HepG2 (cell line): ENCODE measurements at regions not wholly inside any gene's neighbourhood (a gene's known extent, or its start where the extent isn't known, plus 50 kb on each side); places are given as distances from the start of the nearest gene placed in this dataset.

Experiments used
- ARNTL ChIP-seq: sonication (generic); formaldehyde crosslinking; IDR thresholded peaks from 2 replicates; pipeline ENCODE4 v1.4.0; 2020; ENCODE audit warnings: mild to moderate bottlenecking, missing genetic modification reagents
- FOXA1 ChIP-seq, 2 experiments: fragments of 450-650 bp in 1 of 2; sonication (generic) in 1 of 2; formaldehyde crosslinking in 1 of 2; IDR thresholded peaks; 2 replicates each; pipeline versions ENCODE4 v1.4.0 to v1.6.1; 2016 to 2020; ENCODE audit warnings: missing genetic modification reagents in 1 of 2
- FOXC1 ChIP-seq: sonication (generic); formaldehyde crosslinking; IDR thresholded peaks from 2 replicates; pipeline ENCODE4 v1.8.0; 2022; ENCODE audit warnings: mild to moderate bottlenecking, missing genetic modification reagents, borderline replicate concordance
- HIVEP1 ChIP-seq: sonication (generic); formaldehyde crosslinking; IDR thresholded peaks from 2 replicates; pipeline ENCODE4 v1.4.0; 2020; ENCODE audit warnings: mild to moderate bottlenecking, missing genetic modification reagents
- HMG20A ChIP-seq: IDR thresholded peaks from 2 replicates; pipeline ENCODE4 v1.6.1; 2016; ENCODE audit warnings: borderline replicate concordance
- NCOR1 ChIP-seq: fragments of 200-600 bp; sonication (generic); IDR thresholded peaks from 2 replicates; pipeline ENCODE4 v1.7.0; 2017; ENCODE audit warnings: antibody characterized with exemption, low read length, borderline replicate concordance
- NFYB ChIP-seq: sonication (generic); formaldehyde crosslinking; IDR thresholded peaks from 2 replicates; pipeline ENCODE4 v1.4.0; 2020; ENCODE audit warnings: missing genetic modification reagents
- ZKSCAN5 ChIP-seq: sonication (generic); formaldehyde crosslinking; IDR thresholded peaks from 2 replicates; pipeline ENCODE4 v1.5.1; 2020; ENCODE audit warnings: mild to moderate bottlenecking, missing genetic modification reagents
- ZNF614 ChIP-seq: IDR thresholded peaks from 2 replicates; pipeline ENCODE4 v1.6.1; 2018; ENCODE audit warnings: missing biosample characterization, missing genetic modification reagents, inconsistent platforms, borderline replicate concordance
- ZNF766 ChIP-seq: sonication (generic); formaldehyde crosslinking; IDR thresholded peaks from 2 replicates; pipeline ENCODE4 v1.5.0; 2020; ENCODE audit warnings: missing genetic modification reagents, borderline replicate concordance
- ZSCAN30 ChIP-seq: sonication (generic); formaldehyde crosslinking; IDR thresholded peaks from 2 replicates; pipeline ENCODE4 v1.5.0; 2020; ENCODE audit warnings: mild to moderate bottlenecking, missing genetic modification reagents
- TF ChIP-seq, protein P1 (sequence below): IDR thresholded peaks from 2 replicates; pipeline ENCODE4 v1.6.1; 2016; ENCODE audit warnings: low read depth, missing genetic modification reagents, missing compliant biosample characterization
- TF ChIP-seq, protein P2 (sequence below): sonication (generic); formaldehyde crosslinking; IDR thresholded peaks from 2 replicates; pipeline ENCODE4 v1.4.0; 2020; ENCODE audit warnings: mild to moderate bottlenecking, missing genetic modification reagents
- TF ChIP-seq, protein P3 (sequence below): sonication (generic); formaldehyde crosslinking; IDR thresholded peaks from 2 replicates; pipeline ENCODE4 v1.4.0; 2020; ENCODE audit warnings: missing genetic modification reagents
- TF ChIP-seq, protein P4 (sequence below): sonication (generic); formaldehyde crosslinking; IDR thresholded peaks from 2 replicates; pipeline ENCODE4 v1.4.0; 2020; ENCODE audit warnings: missing genetic modification reagents, borderline replicate concordance

DNA sequence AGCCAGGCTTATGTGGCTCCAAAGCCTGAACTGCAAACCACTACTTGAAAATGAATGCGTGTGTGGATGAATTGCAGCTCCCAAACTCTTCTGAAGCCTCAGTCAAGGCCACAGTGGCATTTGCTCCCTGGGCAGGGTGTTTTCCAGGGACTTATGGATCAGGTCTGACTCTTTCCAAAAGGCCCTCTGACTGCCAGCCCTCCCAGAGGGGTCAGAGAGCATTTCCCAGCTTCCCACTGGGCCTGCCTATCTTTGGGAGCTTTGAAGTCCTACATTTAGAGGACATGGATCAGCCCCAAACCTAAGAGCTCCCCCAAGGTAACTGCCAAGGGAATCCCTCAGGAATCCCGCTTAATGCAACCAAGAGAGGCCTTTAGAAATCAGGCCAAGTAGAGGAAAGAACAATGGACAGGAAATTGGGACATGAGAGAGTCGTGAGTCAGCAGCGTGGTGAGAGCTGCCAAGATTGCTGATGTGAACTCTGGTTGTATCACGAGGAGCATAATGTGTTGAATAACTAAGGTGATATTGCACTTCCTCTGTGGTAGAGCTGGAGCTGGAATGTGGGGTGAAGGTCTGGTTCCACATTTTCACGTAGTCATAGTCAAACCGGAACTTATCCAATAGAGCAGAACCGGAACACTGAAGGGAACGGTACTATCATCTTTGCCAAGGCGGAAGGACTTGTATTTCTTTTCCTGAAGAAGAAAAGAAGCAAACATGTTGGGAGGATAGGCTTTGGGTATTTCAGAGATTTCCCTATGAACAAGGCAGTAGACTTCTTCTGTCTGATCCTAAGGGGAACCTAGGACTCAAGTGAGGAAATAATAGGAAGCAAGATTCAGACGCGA, 99.4 kb upstream of the JUN start (continued):
- TF ChIP-seq, protein P1, sequence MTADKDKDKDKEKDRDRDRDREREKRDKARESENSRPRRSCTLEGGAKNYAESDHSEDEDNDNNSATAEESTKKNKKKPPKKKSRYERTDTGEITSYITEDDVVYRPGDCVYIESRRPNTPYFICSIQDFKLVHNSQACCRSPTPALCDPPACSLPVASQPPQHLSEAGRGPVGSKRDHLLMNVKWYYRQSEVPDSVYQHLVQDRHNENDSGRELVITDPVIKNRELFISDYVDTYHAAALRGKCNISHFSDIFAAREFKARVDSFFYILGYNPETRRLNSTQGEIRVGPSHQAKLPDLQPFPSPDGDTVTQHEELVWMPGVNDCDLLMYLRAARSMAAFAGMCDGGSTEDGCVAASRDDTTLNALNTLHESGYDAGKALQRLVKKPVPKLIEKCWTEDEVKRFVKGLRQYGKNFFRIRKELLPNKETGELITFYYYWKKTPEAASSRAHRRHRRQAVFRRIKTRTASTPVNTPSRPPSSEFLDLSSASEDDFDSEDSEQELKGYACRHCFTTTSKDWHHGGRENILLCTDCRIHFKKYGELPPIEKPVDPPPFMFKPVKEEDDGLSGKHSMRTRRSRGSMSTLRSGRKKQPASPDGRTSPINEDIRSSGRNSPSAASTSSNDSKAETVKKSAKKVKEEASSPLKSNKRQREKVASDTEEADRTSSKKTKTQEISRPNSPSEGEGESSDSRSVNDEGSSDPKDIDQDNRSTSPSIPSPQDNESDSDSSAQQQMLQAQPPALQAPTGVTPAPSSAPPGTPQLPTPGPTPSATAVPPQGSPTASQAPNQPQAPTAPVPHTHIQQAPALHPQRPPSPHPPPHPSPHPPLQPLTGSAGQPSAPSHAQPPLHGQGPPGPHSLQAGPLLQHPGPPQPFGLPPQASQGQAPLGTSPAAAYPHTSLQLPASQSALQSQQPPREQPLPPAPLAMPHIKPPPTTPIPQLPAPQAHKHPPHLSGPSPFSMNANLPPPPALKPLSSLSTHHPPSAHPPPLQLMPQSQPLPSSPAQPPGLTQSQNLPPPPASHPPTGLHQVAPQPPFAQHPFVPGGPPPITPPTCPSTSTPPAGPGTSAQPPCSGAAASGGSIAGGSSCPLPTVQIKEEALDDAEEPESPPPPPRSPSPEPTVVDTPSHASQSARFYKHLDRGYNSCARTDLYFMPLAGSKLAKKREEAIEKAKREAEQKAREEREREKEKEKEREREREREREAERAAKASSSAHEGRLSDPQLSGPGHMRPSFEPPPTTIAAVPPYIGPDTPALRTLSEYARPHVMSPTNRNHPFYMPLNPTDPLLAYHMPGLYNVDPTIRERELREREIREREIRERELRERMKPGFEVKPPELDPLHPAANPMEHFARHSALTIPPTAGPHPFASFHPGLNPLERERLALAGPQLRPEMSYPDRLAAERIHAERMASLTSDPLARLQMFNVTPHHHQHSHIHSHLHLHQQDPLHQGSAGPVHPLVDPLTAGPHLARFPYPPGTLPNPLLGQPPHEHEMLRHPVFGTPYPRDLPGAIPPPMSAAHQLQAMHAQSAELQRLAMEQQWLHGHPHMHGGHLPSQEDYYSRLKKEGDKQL (CRISPR knock-in tag), result no peak; the same call in 1 of the 2 replicates
- TF ChIP-seq HMG20A (CRISPR knock-in tag) (peak; percentile 80), ZSCAN30 (CRISPR knock-in tag) (no peak), FOXC1 (CRISPR knock-in tag) (no peak; the same call in 1 of the 2 replicates), FOXA1 (IDR thresholded peaks at IDR 0.05) (no peak), FOXA1 (CRISPR knock-in tag; IDR thresholded peaks at IDR 0.05) (peak; percentile 52; the same call in 1 of the 2 replicates), NFYB (CRISPR knock-in tag) (no peak), ZNF766 (no peak), ARNTL (CRISPR knock-in tag) (peak; percentile 55; the same call in 1 of the 2 replicates), ZKSCAN5 (CRISPR knock-in tag) (no peak), HIVEP1 (peak; percentile 88; the same call in 1 of the 2 replicates), NCOR1 (peak; percentile 60; the same call in 1 of the 2 replicates), ZNF614 (0 out of 2 replicates have a peak, but pooled peaks have one; percentile 48)
- TF ChIP-seq, protein P2, sequence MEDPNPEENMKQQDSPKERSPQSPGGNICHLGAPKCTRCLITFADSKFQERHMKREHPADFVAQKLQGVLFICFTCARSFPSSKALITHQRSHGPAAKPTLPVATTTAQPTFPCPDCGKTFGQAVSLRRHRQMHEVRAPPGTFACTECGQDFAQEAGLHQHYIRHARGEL (CRISPR knock-in tag), result no peak
- TF ChIP-seq, protein P3, sequence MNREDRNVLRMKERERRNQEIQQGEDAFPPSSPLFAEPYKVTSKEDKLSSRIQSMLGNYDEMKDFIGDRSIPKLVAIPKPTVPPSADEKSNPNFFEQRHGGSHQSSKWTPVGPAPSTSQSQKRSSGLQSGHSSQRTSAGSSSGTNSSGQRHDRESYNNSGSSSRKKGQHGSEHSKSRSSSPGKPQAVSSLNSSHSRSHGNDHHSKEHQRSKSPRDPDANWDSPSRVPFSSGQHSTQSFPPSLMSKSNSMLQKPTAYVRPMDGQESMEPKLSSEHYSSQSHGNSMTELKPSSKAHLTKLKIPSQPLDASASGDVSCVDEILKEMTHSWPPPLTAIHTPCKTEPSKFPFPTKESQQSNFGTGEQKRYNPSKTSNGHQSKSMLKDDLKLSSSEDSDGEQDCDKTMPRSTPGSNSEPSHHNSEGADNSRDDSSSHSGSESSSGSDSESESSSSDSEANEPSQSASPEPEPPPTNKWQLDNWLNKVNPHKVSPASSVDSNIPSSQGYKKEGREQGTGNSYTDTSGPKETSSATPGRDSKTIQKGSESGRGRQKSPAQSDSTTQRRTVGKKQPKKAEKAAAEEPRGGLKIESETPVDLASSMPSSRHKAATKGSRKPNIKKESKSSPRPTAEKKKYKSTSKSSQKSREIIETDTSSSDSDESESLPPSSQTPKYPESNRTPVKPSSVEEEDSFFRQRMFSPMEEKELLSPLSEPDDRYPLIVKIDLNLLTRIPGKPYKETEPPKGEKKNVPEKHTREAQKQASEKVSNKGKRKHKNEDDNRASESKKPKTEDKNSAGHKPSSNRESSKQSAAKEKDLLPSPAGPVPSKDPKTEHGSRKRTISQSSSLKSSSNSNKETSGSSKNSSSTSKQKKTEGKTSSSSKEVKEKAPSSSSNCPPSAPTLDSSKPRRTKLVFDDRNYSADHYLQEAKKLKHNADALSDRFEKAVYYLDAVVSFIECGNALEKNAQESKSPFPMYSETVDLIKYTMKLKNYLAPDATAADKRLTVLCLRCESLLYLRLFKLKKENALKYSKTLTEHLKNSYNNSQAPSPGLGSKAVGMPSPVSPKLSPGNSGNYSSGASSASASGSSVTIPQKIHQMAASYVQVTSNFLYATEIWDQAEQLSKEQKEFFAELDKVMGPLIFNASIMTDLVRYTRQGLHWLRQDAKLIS (CRISPR knock-in tag), result no peak
- TF ChIP-seq, protein P4, sequence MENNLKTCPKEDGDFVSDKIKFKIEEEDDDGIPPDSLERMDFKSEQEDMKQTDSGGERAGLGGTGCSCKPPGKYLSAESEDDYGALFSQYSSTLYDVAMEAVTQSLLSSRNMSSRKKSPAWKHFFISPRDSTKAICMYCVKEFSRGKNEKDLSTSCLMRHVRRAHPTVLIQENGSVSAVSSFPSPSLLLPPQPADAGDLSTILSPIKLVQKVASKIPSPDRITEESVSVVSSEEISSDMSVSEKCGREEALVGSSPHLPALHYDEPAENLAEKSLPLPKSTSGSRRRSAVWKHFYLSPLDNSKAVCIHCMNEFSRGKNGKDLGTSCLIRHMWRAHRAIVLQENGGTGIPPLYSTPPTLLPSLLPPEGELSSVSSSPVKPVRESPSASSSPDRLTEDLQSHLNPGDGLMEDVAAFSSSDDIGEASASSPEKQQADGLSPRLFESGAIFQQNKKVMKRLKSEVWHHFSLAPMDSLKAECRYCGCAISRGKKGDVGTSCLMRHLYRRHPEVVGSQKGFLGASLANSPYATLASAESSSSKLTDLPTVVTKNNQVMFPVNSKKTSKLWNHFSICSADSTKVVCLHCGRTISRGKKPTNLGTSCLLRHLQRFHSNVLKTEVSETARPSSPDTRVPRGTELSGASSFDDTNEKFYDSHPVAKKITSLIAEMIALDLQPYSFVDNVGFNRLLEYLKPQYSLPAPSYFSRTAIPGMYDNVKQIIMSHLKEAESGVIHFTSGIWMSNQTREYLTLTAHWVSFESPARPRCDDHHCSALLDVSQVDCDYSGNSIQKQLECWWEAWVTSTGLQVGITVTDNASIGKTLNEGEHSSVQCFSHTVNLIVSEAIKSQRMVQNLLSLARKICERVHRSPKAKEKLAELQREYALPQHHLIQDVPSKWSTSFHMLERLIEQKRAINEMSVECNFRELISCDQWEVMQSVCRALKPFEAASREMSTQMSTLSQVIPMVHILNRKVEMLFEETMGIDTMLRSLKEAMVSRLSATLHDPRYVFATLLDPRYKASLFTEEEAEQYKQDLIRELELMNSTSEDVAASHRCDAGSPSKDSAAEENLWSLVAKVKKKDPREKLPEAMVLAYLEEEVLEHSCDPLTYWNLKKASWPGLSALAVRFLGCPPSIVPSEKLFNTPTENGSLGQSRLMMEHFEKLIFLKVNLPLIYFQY (CRISPR knock-in tag), result peak; percentile 46; the same call in 1 of the 2 replicates
